NCI-H1048 (cell line): ENCODE measurements at regions not wholly inside any gene's neighbourhood (a gene's known extent, or its start where the extent isn't known, plus 50 kb on each side); places are given as distances from the start of the nearest gene placed in this dataset.

Experiments
- DNase-seq: peaks from one replicate; lab custom pipeline; 2025; lab: John Stamatoyannopoulos, UW

DNA sequence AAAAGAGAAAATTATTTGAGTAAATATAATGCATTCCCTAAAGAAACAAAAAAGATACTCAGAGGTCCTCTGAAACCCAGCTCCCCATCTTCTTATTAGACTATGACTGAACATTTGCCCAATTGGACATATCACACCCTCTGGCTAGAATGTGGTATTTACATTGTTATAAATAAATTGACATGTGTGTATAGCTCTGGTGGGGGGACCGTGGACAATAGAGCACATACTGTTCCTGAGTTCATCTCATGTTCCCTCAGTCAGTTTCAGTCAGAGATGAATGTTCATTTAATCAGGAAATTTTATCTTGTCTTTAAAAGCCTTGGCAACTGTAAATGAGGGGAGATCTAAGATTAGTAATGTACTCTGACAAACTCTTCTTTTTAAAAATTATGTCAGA, 459.3 kb upstream of the ADAMTS5 start:
- no peak for DNase-seq

DNA sequence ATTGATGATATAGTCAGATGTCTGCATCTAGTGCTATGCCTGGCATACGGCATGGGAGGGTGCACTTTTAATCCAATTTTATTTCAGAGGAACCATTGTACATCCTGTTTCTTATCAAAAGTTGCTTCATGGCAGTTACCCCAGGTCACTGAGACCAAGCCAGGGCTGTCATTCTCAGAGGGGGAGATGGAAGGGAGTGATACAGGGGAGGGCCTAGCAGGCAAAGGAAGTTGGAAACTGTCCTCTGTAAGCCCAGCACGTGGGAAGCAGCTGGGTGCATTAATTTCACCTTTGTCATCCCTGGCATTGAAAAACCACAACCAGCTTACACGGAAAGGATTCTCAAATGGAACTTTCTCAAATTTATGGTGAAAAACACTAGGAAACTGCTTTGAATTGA, 458.7 kb upstream of the ADAMTS5 start:
- DNase-seq: no peak

DNA sequence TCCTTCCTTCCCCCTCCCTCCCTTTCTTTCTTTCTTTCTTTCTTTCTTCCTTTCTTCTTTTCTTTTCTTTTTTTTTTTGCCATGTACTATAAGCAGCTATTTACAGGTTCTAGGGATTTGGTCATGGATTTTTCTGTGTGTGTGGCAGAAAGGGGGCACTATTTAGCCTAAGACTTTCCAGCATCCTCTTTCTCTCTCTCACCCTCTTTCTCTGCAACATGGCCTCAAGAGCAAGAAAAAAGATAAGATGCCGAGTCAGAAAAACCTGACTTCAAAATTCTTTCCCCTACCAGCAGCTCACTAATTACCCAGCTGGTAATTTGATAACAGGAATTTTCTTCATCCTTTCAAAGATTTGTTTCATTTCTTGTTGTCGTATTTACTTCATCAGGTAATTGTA, 458.3 kb upstream of the ADAMTS5 start:
- no peak for DNase-seq

DNA sequence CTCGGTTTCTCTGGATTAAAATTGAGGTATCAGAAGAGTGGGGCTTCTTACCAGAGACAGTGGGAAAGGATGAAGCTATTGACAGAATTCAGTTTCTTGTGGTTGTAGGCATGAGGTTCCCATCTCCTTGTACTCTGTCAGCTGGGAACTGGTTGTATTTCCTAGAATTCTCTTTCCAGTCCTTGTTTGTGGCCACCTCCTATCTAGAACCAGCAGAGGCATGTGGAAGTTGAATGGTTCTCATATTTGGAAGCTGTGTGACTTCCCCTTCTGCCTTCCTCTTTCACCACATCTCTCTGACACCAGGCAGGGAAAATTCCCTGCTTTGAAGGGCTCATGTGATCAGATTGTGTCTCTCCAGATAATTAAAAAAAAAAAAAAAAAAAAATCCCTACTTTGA, 457.7 kb upstream of the ADAMTS5 start:
- no peak for DNase-seq

DNA sequence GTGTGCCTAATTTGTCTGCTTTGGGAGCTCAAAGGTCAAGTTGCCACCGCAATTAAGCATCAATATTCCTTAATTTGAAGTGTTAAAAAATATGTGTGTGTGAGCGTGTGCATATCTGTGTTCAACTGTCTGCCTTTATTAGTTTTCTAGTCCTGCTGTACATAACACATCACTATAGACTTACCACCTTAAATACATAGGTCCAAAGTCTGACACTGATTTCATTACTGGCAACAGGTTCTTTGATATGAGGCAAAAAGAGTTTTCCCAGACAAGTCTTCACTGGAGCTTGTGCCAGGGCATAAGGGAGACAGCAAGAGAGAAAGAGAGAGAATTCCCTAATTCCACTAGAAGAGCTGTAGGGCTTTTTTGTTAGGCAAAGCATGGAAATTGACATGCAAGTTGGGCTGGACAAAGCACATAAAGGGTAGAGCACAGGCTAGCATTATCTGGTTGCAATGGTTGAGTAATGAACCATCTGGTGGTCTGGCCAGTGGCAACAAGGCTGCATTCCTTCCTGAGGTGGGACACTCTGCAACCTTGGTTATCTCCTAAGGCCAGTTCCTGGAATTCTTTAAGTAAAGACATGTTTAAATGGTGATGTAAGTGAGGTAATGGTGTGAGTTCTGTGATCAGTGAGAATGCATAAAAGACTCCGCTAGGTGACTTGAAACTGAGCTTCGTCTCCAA, 457.2 kb upstream of the ADAMTS5 start:
- no peak for DNase-seq

DNA sequence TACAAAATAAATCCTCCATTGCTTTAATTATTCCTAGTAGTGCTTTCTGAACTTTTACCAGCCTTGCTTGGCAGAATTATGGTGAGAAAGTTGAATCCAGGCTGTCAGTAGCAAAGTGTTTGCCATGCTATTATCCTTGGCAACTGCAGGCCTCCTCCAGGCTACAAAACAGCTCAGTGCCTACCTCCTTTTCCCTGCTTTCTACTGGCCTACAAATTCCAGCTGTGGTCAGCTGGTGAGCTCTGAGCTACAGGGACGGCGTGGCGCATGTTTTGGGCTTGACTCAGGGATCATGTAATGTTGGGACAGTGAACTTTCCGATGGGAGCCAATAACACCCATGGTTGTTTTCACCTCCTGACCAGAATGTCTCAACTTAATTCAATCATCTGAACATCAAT, 456.1 kb upstream of the ADAMTS5 start:
- no peak for DNase-seq

DNA sequence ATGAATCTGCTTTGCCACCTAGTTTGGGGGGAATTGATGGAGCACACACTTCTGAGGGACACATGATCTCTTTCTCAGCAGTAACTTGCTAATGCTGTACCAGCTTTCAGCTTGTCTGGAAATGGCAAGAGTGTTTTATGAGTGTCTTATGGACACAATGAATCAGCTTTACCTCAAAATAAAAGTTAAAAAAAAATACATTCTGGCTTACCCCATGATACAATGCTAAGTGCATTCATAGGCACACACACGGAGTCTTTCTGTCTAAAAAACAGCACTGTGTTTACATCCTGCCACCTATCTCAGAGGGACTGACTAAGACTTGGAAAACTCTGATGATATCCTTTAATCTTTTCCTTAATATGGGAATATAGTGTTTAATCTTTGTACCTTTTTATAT, 455.5 kb upstream of the ADAMTS5 start:
- no peak for DNase-seq

DNA sequence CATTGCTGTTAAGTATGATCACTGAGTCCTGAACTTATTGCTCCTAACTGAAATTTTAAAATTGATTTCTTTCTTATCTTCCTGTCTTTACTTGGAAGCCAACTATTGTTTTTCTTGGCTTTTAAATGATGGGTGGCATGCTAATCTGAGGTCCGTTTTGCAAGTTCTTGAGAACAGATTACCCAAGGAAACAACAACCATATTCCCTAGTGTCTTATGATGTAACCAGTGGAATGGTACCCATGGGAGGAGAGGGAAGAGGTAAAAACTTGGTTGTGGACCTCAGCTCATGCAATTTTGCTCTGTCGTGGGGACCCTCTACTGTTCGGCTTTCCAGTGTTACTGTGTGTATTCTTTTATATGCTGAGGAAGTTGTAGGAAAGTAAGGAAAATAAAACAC, 454.8 kb upstream of the ADAMTS5 start:
- DNase-seq: no peak

DNA sequence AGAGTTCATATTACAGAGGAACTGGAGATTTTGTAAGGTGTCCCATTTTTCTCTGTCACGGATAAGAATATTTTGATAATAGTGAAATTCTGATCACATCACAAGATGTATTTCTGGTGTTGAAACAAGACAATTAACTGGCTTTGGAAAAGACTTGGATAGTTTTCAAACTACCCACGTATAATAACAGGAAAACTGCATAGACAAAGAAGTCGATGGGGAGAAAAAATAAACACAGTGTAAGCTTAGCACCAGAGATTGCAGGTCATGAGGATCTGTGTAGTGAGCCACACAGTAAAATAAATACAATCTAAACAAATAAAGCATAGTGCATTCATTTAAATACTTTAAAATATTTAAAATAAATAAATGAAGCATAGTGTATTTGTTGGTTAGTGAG, 452.3 kb upstream of the ADAMTS5 start:
- DNase-seq: no peak

DNA sequence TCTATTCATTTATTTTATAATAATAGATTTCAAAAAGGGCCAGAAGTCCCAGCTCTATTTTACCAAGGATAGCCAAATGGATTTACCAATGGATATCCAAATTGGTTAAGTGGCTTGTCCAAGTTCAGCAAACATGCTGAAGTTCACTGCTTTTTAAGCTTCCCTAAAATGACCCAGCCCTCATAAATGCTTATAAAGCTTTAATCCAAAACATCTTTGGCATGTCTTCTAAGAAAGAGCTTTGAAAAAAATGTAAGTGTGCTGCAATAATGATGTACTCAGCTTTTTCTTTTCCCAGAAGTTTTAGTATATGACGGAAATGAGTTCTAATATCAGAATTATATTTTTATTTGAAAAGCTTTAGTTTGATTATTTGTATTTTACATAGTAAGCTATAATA, 451.5 kb upstream of the ADAMTS5 start:
- DNase-seq: no peak

DNA sequence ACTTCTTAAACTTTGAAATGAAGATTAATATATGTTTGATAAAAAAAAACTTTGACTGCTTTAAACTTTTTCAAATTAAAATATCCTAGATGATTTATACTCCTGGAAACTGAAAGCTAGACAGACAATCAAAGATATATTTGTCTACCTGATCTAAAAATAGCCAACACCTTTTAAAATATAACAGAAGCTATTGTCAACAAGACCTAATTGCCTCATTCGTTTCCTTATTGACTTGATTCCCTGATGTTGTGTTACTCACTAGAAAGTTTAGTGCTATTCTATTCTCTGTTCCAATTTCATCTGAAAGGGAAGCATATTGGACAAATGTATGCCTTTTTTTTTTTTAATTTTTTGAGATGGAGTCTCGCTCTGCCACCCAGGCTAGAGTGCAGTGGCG, 445.6 kb upstream of the ADAMTS5 start:
- DNase-seq: no peak

DNA sequence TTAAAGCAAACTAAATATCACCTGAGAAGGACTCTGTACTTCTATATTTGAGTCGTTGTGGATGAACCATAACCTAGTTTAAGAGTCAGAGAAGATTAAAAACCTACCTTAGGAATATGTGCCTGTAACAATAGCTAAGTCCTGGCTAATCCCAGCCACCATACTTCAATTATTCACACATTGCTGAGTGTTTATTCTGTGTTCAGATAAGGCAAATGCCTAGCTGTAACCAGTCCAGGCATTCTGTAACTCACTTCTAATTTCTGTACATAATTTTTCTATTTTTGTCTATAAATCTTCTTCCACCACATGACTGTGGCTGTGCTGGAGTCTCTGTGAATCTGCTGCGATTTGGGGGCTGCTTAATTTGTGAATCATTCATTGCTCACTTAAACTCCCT, 441.9 kb upstream of the ADAMTS5 start:
- no peak for DNase-seq

DNA sequence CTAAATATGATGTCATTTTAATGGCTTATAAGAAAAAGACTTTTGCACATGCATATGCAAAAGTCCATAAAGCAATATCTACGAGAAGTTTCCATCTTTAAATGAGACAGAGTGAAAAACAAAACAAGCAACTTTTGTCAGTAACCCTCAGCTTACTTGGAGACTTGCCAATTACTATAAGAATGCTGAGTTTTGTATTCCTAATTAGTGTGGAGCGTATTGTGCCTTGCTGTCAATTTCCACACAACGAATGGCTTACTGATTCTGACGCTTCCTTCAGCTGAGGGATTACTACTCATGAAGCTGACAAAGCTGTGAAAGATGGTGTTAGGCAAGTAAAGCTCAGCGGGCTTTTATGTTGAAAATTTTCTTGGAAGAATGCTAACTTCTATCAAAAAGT, 440.4 kb upstream of the ADAMTS5 start:
- no peak for DNase-seq

DNA sequence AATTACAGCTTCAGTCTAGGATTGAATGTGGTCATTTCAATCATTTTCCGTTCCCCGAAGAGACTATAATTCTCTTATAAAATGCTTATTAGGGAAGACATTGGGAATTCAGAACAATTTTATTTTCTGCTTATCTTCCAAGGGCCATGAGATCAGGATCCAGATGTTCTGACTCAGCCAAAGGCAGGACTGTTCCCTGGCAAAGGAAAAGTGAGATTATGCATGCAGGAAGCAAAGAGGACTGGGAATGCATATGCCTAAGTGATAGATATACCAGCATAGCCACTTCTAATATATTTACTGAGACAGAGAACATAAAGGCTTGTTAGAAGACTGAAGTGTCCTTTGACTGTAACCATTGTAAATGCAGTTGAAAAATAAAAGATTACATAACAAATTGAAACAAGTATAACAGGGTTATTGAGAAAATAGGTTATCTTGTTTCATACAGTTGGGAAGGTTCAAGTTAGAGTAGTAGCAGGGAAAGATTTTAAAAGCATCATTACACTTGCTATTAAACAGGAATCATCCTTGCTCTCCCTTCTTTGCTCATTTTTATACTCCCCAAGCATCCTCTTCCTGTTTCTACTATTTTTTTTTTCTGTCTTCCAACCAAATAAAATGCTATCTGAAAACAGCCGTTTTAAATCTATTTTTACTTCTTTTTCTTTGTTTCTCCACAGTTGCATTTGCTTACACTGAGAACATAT, 439.6 kb upstream of the ADAMTS5 start:
- DNase-seq: no peak

DNA sequence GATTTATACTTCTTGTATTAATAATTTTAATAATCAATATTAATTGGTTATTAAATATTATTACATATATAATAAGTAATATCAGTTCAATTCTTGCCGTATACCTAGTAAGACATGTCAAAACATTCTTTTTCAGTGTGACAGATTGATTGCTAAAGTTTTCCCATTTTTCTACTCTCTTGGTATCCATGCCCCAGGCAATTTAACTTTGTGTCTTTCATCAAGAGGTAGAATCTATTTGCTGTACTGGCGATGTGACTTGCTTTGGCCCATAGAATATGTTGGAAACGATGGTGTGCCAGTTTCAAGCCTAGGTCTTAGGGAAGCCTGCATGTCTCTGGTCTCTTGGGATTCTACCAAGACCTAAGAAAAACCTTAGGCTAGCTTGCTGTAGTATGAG, 436.1 kb upstream of the ADAMTS5 start:
- DNase-seq: no peak

DNA sequence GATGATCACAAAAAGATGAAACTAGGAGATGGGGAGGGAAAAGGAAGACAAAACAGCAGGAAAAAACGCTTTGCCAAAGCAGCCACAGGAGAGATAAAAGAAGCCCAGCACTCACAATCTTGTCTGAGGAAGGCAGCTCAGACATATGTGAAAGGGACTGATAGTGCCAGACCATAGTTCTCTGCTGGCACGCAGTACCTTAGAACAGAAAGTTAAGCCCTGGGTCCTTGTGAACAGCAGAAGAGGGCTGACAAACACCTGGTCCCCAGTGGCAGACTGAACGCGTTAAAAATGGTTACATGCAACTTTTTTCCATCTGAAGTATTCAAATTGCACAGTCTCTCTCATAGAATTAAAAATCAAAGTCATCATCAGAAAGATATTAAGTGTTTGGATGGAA, 433.2 kb upstream of the ADAMTS5 start:
- no peak for DNase-seq

DNA sequence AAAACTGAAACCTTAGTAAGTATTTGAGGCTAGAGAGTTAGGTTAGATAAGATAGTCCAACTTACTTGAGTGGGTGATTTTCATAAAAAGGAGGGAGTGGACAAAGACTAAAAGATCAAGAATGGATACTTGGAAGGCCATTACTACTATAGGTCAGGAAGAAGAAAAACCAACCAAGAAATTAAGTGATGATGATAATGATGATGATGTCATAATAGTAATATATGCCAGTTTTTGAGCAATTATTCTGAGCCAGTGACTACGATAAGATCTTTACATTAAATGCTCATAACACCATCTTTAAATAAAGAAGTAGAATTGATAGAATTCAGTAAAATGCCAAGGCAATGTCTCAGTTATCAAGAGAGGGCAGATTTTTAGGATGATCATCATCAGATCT, 430.7 kb upstream of the ADAMTS5 start:
- no peak for DNase-seq

DNA sequence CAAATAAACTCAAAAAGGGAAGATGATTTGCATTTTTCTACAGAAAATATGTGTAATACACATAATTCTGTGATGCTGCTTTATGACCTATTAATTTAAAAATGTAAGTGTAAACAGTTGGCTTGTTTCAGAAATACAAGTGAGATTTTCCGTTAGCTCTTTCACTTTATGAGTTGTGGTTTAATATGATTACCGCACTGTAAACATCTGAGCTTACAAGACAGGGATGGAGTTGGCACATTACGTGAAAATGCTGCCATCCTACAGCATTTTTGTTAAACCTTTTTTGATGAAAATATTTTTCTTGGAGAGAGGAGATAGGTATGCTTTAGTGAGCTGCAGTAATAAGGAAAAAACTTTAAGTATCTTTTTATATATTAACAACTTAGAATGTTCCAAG, 426.8 kb upstream of the ADAMTS5 start:
- DNase-seq: no peak

DNA sequence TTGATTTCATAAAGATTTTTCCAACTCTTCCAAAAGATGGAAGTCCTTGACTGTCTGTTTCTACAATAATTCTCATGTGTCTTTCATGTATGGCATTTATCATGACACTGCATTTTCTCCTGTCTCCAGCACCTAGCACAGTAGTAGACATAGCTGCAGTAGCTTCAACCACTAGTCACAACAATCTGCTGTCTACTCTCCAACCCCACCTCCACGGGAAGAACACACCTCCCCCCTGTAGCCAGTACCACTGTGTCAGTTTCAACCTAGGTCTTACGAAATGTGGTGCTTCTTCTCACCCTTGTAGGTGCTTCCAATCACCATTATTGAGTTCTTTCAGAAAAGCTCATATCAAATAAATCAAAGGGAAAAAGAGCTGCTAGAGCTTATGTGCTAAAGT, 425.1 kb upstream of the ADAMTS5 start:
- no peak for DNase-seq

DNA sequence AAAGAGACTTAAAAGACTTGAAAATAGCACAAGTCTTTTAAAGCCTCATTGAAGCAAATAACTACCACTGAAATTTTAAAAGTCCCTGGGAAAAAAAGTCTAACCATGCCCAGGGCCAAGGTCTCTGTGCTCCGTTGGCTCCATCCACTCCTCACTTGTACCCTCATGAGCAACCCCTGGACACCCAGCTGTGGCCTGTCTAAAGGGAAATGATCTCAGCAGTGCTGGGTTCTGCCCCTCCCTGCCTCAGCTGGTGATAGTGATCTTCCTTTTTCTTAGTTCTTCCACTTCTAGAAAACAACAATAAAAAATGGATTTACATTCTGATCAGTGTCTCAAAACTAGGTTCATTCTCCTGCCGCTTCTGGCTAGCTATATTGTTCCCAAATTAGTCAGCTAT, 423.5 kb upstream of the ADAMTS5 start:
- DNase-seq: no peak

DNA sequence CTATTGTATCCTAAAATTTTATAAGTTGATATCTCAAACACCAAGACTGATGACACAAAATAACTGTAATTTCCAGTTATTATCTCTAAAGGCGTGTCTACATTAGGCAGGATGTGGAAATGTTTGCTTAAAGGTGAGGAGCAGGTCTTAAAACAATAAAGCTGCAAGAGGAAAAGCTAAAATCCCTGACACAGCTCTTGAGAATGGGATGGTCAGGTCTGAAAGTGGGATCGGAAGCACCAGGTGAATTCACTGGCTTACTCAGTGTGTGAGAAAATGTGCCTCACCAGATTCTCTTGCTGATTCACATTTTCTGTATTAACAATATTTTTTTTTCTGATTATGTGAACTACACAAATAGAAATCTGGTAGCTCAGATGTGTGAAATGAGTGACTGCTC, 421.9 kb upstream of the ADAMTS5 start:
- no peak for DNase-seq

DNA sequence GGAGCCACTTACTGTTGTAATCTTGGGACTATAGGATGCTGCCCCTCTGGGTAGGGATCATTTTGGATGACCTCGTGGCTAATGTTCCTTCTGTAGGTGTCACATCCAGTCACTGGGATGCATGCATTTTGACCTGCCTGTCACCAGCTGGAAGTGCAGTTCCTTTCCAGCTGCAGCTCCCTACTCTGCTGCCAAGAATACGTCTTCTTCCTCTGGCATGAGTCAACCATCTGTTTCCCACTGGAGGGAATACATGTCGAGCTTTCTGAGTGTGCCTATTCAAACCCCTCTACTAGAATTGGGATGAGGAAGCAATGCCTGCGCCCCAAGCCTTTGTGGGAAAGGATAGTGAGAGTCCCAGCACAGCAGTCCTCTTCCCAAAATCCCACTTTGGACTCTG, 415.5 kb upstream of the ADAMTS5 start:
- DNase-seq: no peak

DNA sequence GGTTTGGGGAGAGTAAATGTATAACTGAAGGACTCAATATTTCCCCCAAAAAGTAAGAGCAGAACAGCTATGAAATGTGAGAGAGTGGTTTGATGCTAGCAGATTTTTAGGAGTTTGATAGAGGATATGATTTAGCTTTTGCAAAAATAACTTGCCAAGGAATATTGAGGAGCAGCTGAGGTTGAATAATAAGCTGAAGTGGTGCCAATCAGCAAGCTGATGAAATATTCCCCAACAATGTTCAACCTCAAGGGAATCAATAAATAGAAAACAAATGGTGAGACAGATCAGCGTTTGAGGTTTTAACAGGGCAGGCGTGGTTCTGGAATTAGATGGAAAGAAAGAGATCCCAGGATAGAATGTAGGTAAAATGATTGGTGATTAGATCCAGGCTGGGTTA, 413.4 kb upstream of the ADAMTS5 start:
- DNase-seq: no peak

DNA sequence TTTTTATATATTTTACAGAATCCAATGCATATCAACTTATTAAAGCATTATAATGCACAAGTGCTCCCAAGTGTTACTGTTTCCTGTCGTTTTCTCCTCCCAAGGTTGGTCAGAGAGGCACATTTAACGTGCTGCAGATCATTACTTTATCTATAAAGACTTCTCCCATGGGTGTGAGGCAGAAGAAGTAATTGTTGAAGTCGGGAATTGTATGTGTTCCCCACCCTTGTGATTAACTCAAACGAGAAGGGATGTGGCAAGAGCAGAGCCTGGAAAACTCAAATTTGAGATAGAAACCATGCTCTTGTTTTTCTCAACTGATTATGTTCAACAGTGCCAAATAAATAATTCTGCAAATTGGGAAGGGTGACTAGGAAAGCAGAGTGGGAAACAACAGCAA, 412.5 kb upstream of the ADAMTS5 start:
- DNase-seq: no peak
